Lower leg skin (tissue), 4 donors: ENCODE measurements at regions not wholly inside any gene's neighbourhood (a gene's known extent, or its start where the extent isn't known, plus 50 kb on each side); places are given as distances from the start of the nearest gene placed in this dataset.

ENCODE experiments used
- DNase-seq, 2 donors: peaks; one replicate each; pipeline ENCODE4 v3.0.0-alpha.2; 2019; ENCODE audit warnings: low spot score in 2 of 2
- H3K4me3 ChIP-seq: fragments of 200-600 bp; sonication (generic); 2 replicates; pipeline ENCODE4 v1.5.1; 2017; ENCODE audit warnings: mild to moderate bottlenecking, low read depth; ENCODE audit not compliant: poor library complexity, severe bottlenecking
- POLR2A ChIP-seq, 2 donors: fragments of 450-650 bp; IDR thresholded peaks; one replicate each; pipeline ENCODE4 v1.6.1; 2016 to 2017; ENCODE audit warnings: antibody characterized with exemption in 2 of 2, mild to moderate bottlenecking in 1 of 2, moderate library complexity in 1 of 2
- WGBS, 2 donors: methylation state at CpG; one replicate each; pipeline ENCODE4 v1.1.5; 2018; 5-methylcytosine and 5-hydroxymethylcytosine counted together
- intact Hi-C: fragments of 100-400 bp; cut with DNase I; formaldehyde crosslinking; loops from one replicate; pipeline ENCODE4 v1.15.0; 2023; ENCODE audit warnings: low total_unique reads
- TF ChIP-seq, protein P1 (sequence below), 3 donors: fragments of 450-650 bp; IDR thresholded peaks; one replicate each; pipeline ENCODE4 v1.5.1; 2016; ENCODE audit warnings: antibody characterized with exemption in 3 of 3, mild to moderate bottlenecking in 3 of 3, moderate library complexity in 2 of 3

DNA sequence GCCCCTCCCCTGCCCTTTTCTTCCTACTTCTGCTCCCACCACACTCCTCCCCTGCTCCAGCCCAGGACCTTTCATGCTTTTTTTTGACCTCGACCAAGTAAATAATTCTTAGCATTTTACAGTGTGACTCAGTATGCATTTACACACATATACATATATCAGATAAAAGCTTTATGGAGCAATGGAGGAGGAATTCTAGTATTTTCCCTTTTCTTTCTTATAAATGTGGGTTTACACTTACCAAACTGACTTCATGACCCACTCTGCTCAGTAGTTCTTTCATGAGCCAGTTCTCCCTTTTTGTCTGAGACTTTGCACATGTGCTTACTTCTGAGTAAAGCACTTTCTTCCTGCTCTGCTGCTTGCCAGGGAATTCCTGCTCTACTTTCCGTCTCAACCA is 111.8 kb upstream of the H2AZ1 start:
- H3K4me3 ChIP-seq, result no peak overlapping the region
- 63 to 65% methylated on average over 2 of the region's 2 CpGs for WGBS, 2 donors
- intact Hi-C loops, result no loop called here
- no peak for TF ChIP-seq POLR2A (IDR thresholded peaks at IDR 0.05)
- TF ChIP-seq, protein P1, sequence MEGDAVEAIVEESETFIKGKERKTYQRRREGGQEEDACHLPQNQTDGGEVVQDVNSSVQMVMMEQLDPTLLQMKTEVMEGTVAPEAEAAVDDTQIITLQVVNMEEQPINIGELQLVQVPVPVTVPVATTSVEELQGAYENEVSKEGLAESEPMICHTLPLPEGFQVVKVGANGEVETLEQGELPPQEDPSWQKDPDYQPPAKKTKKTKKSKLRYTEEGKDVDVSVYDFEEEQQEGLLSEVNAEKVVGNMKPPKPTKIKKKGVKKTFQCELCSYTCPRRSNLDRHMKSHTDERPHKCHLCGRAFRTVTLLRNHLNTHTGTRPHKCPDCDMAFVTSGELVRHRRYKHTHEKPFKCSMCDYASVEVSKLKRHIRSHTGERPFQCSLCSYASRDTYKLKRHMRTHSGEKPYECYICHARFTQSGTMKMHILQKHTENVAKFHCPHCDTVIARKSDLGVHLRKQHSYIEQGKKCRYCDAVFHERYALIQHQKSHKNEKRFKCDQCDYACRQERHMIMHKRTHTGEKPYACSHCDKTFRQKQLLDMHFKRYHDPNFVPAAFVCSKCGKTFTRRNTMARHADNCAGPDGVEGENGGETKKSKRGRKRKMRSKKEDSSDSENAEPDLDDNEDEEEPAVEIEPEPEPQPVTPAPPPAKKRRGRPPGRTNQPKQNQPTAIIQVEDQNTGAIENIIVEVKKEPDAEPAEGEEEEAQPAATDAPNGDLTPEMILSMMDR (IDR thresholded peaks at IDR 0.05), result no peak
- no peak for DNase-seq

DNA sequence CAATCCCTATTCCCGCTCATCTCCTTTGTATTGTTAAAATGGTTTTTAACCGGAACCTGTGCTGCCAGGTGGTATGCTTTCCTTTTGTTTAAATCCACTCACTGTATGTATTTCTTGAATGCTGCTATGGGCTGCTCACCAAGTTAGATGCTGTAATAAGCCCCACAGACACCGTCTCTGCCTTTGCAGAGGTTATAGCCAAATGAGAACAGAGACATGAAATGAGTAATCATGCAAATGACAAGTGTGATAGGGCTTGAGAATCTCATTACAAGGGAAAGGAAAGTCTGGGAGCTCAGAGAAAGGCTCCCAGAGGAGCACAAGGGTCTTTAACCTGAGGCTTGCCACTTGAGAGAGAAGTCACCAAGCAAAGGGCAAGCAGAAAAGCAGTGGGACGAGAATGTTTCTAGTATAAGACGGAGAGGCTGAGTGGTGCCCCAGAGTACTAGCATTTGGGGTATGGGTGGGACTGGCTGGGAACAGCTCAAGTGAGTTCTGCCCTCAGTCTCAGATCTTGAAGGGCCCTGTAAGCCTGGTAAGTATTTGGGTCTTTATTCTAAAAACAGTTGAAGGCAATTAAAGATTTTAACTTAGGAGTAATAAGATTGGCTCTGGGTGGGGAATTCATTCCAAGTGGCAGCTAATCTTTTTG is 110.8 kb upstream of the H2AZ1 start:
- no peak overlapping the region for H3K4me3 ChIP-seq
- DNase-seq, result no peak
- 92 to 94% methylated on average over 5 of the region's 5 CpGs for WGBS, 2 donors
- TF ChIP-seq, protein P1 (IDR thresholded peaks at IDR 0.05), result no peak
- TF ChIP-seq POLR2A (IDR thresholded peaks at IDR 0.05), result no peak
- intact Hi-C loops, result no loop called here

DNA sequence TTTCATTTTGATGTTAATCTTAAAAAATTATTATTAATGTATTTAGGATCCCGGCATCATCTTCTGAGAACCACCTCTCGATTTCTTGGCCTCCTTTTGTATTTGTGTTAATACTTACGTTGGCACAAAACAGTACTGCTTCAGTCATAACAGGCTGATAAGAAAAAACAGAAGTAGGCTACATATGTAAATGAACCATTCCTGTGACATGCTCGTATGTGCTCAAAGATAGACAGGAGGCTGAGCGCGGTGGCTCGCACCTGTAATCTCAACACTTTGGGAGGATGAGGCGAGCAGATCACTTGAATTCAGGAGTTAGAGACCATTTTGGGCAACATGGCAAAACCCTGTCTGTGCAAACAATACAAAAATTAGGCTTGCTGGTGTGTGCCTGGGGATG is 109.4 kb upstream of the H2AZ1 start:
- DNase-seq, result no peak
- 94 to 96% methylated on average over 8 of the region's 8 CpGs for WGBS, 2 donors
- intact Hi-C loops, result no loop called here
- no peak overlapping the region for H3K4me3 ChIP-seq
- no peak for TF ChIP-seq POLR2A (IDR thresholded peaks at IDR 0.05)
- TF ChIP-seq, protein P1 (IDR thresholded peaks at IDR 0.05), result no peak

DNA sequence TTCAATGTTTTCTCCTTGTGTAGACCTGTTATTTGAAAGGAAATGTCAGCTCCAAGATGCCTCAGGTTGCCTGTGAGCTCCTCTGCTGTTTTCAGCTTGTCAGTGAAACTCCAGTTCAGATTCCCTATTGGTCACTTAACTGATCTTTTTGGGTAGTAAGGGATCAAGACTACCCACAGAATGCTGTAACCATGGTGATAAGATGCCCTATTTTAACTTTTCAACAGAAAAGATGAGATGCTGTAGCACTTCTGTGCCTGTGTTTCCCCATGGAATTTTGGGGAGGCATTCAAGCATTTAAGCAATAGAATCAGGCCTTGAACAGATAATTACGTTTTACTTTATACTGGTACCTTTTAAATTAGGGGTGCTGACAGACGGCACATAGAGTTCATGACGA is 106.6 kb upstream of the H2AZ1 start:
- intact Hi-C loops, result no loop called here
- no peak for TF ChIP-seq POLR2A (IDR thresholded peaks at IDR 0.05)
- TF ChIP-seq, protein P1 (IDR thresholded peaks at IDR 0.05), result no peak
- no peak for DNase-seq
- WGBS, 2 donors, result 83 to 93% methylated on average over 3 of the region's 3 CpGs
- no peak overlapping the region for H3K4me3 ChIP-seq

DNA sequence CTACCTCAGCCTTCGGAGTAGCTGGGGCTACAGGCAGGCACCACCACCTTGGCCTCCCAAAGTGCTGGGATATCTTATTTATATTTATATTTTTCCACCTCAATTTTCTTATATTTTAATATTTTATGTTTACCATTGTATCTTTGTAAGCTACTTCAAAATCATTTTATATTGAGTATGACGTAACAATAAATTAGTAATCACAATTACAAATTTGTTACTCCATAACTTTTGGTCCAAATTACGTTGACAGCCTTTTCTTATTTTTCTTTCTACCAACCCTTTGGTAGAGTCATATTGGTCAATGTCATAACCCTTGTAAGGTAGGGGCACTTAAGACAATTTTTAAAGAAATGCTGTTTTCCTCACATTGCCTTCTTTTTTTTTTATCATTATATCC is 104.0 kb upstream of the H2AZ1 start:
- WGBS, 2 donors, result 86 to 88% methylated on average over 3 of the region's 3 CpGs
- TF ChIP-seq POLR2A (IDR thresholded peaks at IDR 0.05), result no peak
- TF ChIP-seq, protein P1 (IDR thresholded peaks at IDR 0.05), result no peak
- intact Hi-C loops, result no loop called here
- no peak for DNase-seq
- no peak overlapping the region for H3K4me3 ChIP-seq

DNA sequence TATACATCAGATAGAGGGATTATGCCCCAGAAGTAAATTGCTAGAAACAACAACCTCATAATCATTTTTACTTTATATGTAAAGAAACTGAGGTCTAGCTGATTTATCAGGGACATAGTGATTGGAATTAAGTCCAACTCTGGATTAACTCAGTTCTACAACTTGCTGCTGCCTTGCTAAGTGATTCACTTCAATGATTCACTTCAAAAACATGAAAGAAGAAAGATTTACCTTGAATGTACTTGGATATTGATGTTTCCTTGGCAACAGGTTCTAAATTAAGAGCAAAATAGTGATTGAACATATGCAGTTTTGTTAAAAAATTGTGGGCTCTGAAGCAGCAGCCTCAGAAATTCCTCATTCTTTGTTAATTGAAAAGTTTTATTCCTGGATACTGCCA is 99.8 kb upstream of the H2AZ1 start:
- TF ChIP-seq, protein P1 (IDR thresholded peaks at IDR 0.05), result no peak
- TF ChIP-seq POLR2A (IDR thresholded peaks at IDR 0.05), result no peak
- H3K4me3 ChIP-seq, result no peak overlapping the region
- DNase-seq, result no peak
- intact Hi-C loops, result no loop called here
